GM23248 (cell line): ENCODE measurements at regions not wholly inside any gene's neighbourhood (a gene's known extent, or its start where the extent isn't known, plus 50 kb on each side); places are given as distances from the start of the nearest gene placed in this dataset.

ENCODE experiments used
- DNase-seq: peaks from one replicate; pipeline ENCODE4 v3.0.0-alpha.2; 2015
- H2AFZ ChIP-seq: fragments of 200-600 bp; sonication (generic); 2 replicates; pipeline ENCODE4 v1.6.1; 2016; ENCODE audit warnings: antibody characterized with exemption
- H3F3A ChIP-seq: fragments of 200-600 bp; sonication (generic); 2 replicates; pipeline ENCODE4 v1.6.1; 2016; ENCODE audit warnings: mild to moderate bottlenecking, antibody characterized with exemption, mixed run types; ENCODE audit not compliant: insufficient read depth
- H3K27ac ChIP-seq: fragments of 200-600 bp; sonication (generic); 2 replicates; pipeline ENCODE4 v1.5.1; 2016; ENCODE audit warnings: mild to moderate bottlenecking
- H3K27me3 ChIP-seq: fragments of 200-600 bp; sonication (generic); replicated peaks from 2 replicates; pipeline ENCODE4 v1.6.1; 2016; ENCODE audit warnings: mild to moderate bottlenecking; ENCODE audit not compliant: insufficient read depth
- H3K36me3 ChIP-seq: fragments of 200-600 bp; sonication (generic); 2 replicates; pipeline ENCODE4 v1.6.1; 2016; ENCODE audit warnings: low read depth, mild to moderate bottlenecking
- H3K4me1 ChIP-seq: fragments of 200-600 bp; sonication (generic); 2 replicates; pipeline ENCODE4 v1.6.1; 2016; ENCODE audit warnings: mild to moderate bottlenecking; ENCODE audit not compliant: insufficient read depth
- H3K4me2 ChIP-seq: fragments of 200-600 bp; sonication (generic); one replicate; pipeline ENCODE4 v1.6.1; 2016; ENCODE audit warnings: mild to moderate bottlenecking; ENCODE audit not compliant: unreplicated experiment
- H3K4me3 ChIP-seq: fragments of 200-600 bp; sonication (generic); 2 replicates; pipeline ENCODE4 v1.5.1; 2016; ENCODE audit warnings: mild to moderate bottlenecking
- H3K79me2 ChIP-seq: fragments of 200-600 bp; sonication (generic); 2 replicates; pipeline ENCODE4 v1.6.1; 2016; ENCODE audit warnings: mild to moderate bottlenecking; ENCODE audit not compliant: insufficient read depth
- H3K9ac ChIP-seq: fragments of 200-600 bp; sonication (generic); 2 replicates; pipeline ENCODE4 v1.6.1; 2016; ENCODE audit warnings: mild to moderate bottlenecking
- H3K9me2 ChIP-seq: fragments of 200-600 bp; sonication (generic); 2 replicates; pipeline ENCODE4 v1.6.1; 2016; ENCODE audit warnings: mixed run types, mild to moderate bottlenecking, moderate library complexity; ENCODE audit not compliant: insufficient read depth
- H3K9me3 ChIP-seq: fragments of 200-600 bp; sonication (generic); one replicate; pipeline ENCODE4 v1.6.1; 2017; ENCODE audit warnings: low read depth
- H4K20me1 ChIP-seq: fragments of 200-600 bp; sonication (generic); 2 replicates; pipeline ENCODE4 v1.6.0; 2016; ENCODE audit not compliant: insufficient read depth
- EZH2 ChIP-seq: fragments of 200-600 bp; sonication (generic); IDR thresholded peaks from 2 replicates; pipeline ENCODE4 v1.6.1; 2018; ENCODE audit warnings: antibody characterized with exemption, mild to moderate bottlenecking; ENCODE audit not compliant: insufficient read depth, poor library complexity, severe bottlenecking
- EZH2phosphoT487 ChIP-seq: fragments of 200-600 bp; sonication (generic); IDR thresholded peaks from 2 replicates; pipeline ENCODE4 v1.6.1; 2018; ENCODE audit warnings: antibody characterized with exemption, moderate library complexity, mild to moderate bottlenecking, low read depth; ENCODE audit not compliant: insufficient read depth
- WGBS, 2 experiments: methylation state at CpG; one replicate each; pipeline ENCODE4 v1.1.6; 2015 to 2017; ENCODE audit warnings: low lambda C conversion rate in 2 of 2, low coverage in 1 of 2; ENCODE audit errors: missing lambda C conversion rate in 2 of 2; 5-methylcytosine and 5-hydroxymethylcytosine counted together
- in situ Hi-C: fragments of 300-500 bp; cut with MboI; formaldehyde crosslinking; loops from 2 replicates; pipeline ENCODE4 v1.15.0; 2020

DNA sequence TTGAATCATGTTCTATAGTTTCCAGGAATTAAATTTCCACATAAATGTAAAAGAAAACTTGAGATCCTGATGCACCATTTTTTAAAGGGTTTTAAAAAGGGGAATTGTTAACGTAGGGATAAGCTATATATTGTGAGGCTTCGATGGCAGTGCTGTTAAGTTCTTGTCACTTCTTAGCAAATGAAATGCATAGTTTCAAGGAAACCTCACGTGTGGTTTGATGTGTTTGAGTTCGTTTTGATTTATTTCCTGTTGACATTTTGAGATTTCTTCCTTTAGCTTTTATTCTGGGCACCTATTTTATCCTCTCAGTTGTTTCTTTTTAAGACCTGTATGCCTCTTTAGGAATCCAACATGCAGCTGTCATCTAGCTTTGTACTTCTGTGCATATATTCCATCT, 301.0 kb downstream of the DOCK8 start:
- H2AFZ ChIP-seq, result no peak overlapping the region

DNA sequence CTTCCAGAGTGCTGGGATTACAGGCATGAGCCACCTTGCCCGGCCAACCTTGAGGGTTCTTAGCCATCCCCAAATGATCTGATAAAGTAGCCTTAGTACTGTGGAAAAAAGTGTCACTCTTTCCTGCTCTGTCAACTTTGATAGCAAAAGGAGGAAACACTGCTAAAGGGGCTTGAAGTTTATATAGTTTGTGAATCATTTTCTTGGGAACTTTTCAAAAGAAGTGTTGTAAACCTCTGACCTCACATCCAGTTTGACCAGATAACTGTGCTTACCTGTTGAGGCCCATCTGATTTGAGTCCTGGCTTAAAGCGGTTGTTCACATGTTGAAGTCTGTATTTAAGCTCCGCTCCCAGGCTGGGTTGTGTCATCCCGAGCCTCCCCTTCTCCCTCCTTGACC, 303.3 kb downstream of the DOCK8 start:
- Histone ChIP-seq H3K4me3 (no peak overlapping the region), H3K9ac (no peak overlapping the region), H4K20me1 (no peaks in the 10 kb centered on the region), H3K9me3 (no peaks in the 10 kb centered on the region), H3K9me2 (no peaks in the 10 kb centered on the region), H3K4me2 (no peak overlapping the region), H3K4me1 (no peaks in the 10 kb centered on the region), H3K36me3 (no peaks in the 10 kb centered on the region), H3K27me3 (no peaks in the 10 kb centered on the region), H3K27ac (no peak overlapping the region), H3F3A (no peaks in the 10 kb centered on the region), H3K79me2 (no peaks in the 10 kb centered on the region), H2AFZ (no peak overlapping the region)
- DNase-seq, result no peak
- 77 to 79% methylated on average over 4 of the region's 4 CpGs for WGBS, 2 experiments
- TF ChIP-seq EZH2, result no peak
- no peak for TF ChIP-seq EZH2phosphoT487
- in situ Hi-C loops, result no loop called here

More for the DNA sequence above, 301.0 kb downstream of the DOCK8 start:
- in situ Hi-C loops, result no loop called here
- no peaks in the 10 kb centered on the region for H3F3A ChIP-seq
- no peak overlapping the region for H3K4me3 ChIP-seq
- no peak overlapping the region for H3K9ac ChIP-seq
- no peak for TF ChIP-seq EZH2phosphoT487
- no peak for TF ChIP-seq EZH2
- H3K4me2 ChIP-seq, result no peak overlapping the region
- H3K79me2 ChIP-seq, result no peaks in the 10 kb centered on the region
- 23 to 32% methylated on average over 4 of the region's 4 CpGs for WGBS, 2 experiments
- H4K20me1 ChIP-seq, result no peaks in the 10 kb centered on the region
- H3K27ac ChIP-seq, result no peak overlapping the region
- H3K27me3 ChIP-seq, result no peaks in the 10 kb centered on the region
- no peaks in the 10 kb centered on the region for H3K36me3 ChIP-seq
- no peaks in the 10 kb centered on the region for H3K4me1 ChIP-seq
- H3K9me3 ChIP-seq, result no peaks in the 10 kb centered on the region
- no peaks in the 10 kb centered on the region for H3K9me2 ChIP-seq
- no peak for DNase-seq

GRCh38 chr9:518540-518939, 303.9 kb downstream of the DOCK8 start:
- H3K27me3 ChIP-seq, result no peaks in the 10 kb centered on the region
- no peak for DNase-seq
- in situ Hi-C loops, result no loop called here
- H3K4me1 ChIP-seq, result no peaks in the 10 kb centered on the region
- no peaks in the 10 kb centered on the region for H3K9me3 ChIP-seq
- WGBS, 2 experiments, result 56 to 62% methylated on average over 5 of the region's 5 CpGs
- H4K20me1 ChIP-seq, result no peaks in the 10 kb centered on the region
- no peak overlapping the region for H3K9ac ChIP-seq
- no peak overlapping the region for H3K4me2 ChIP-seq
- no peak overlapping the region for H3K27ac ChIP-seq
- no peaks in the 10 kb centered on the region for H3K79me2 ChIP-seq
- no peaks in the 10 kb centered on the region for H3F3A ChIP-seq
- H2AFZ ChIP-seq, result no peak overlapping the region
- H3K9me2 ChIP-seq, result no peaks in the 10 kb centered on the region
- H3K36me3 ChIP-seq, result no peaks in the 10 kb centered on the region
- TF ChIP-seq EZH2phosphoT487 (no peak), EZH2 (no peak)
- H3K4me3 ChIP-seq, result no peak overlapping the region

DNA sequence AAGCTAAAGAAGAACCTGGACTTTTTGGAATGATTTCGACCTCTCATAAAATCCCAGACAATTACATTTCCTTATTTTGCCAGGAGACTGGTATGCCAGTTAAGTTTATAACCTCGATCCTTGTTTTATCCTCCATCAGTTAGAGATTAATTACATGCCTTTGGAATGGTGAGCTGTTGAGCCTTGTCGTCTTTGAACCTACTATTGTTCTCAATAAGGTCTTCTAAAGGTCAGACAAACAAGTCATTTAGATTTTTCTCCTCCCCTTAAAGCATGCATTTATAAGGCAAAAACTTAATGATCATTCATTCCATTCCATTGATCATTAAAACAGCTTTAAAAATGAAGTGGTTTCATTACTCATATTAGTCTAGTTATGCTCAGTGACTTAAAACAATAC, 304.9 kb downstream of the DOCK8 start:
- Histone ChIP-seq H3K4me1 (no peaks in the 10 kb centered on the region), H3K27me3 (no peaks in the 10 kb centered on the region), H4K20me1 (no peaks in the 10 kb centered on the region), H3K36me3 (no peaks in the 10 kb centered on the region), H3K27ac (no peak overlapping the region), H3K4me2 (no peak overlapping the region), H3K9me2 (no peaks in the 10 kb centered on the region), H2AFZ (no peak overlapping the region), H3K4me3 (no peak overlapping the region), H3K79me2 (no peaks in the 10 kb centered on the region), H3K9me3 (no peaks in the 10 kb centered on the region), H3K9ac (no peak overlapping the region), H3F3A (no peaks in the 10 kb centered on the region)
- TF ChIP-seq EZH2, result no peak
- TF ChIP-seq EZH2phosphoT487, result no peak
- WGBS, 2 experiments, result 16 to 18% methylated on average over 3 of the region's 3 CpGs
- DNase-seq, result no peak
- in situ Hi-C loops, result no loop called here

- H3K36me3 ChIP-seq, result no peaks in the 10 kb centered on the region
These were observed 305.6 kb downstream of the DOCK8 start for GRCh38 chr9:520302-520701.

More at GRCh38 chr9:520302-520701, 305.6 kb downstream of the DOCK8 start:
- H3K4me1 ChIP-seq, result no peaks in the 10 kb centered on the region
- H3K9me3 ChIP-seq, result no peaks in the 10 kb centered on the region
- TF ChIP-seq EZH2phosphoT487 (no peak), EZH2 (no peak)
- H3K4me3 ChIP-seq, result no peak overlapping the region
- no peaks in the 10 kb centered on the region for H3K79me2 ChIP-seq
- in situ Hi-C loops, result no loop called here
- no peaks in the 10 kb centered on the region for H4K20me1 ChIP-seq
- H3K4me2 ChIP-seq, result no peak overlapping the region
- H3K27ac ChIP-seq, result no peak overlapping the region
- no peak for DNase-seq
- H2AFZ ChIP-seq, result no peak overlapping the region
- no peaks in the 10 kb centered on the region for H3F3A ChIP-seq
- no peaks in the 10 kb centered on the region for H3K27me3 ChIP-seq
- H3K9ac ChIP-seq, result no peak overlapping the region
- 59% methylated on average over 3 of the region's 3 CpGs for WGBS, 2 experiments
- no peaks in the 10 kb centered on the region for H3K9me2 ChIP-seq
